Neutrophil (primary cell): ENCODE measurements at regions not wholly inside any gene's neighbourhood (a gene's known extent, or its start where the extent isn't known, plus 50 kb on each side); places are given as distances from the start of the nearest gene placed in this dataset.

Experiments used
- H3K27ac ChIP-seq: fragments of 200-600 bp; sonication (generic); 2 replicates; pipeline ENCODE4 v1.5.1; 2016; ENCODE audit warnings: mild to moderate bottlenecking, moderate library complexity
- H3K27me3 ChIP-seq: fragments of 200-600 bp; sonication (generic); 2 replicates; pipeline ENCODE4 v1.6.0; 2016; ENCODE audit warnings: mild to moderate bottlenecking
- H3K36me3 ChIP-seq: fragments of 200-600 bp; sonication (generic); 2 replicates; pipeline ENCODE4 v1.5.1; 2017
- H3K4me1 ChIP-seq, 2 experiments: fragments of 200-600 bp in 1 of 2; sonication (generic) in 1 of 2; 1 replicate in 1 of 2; 2 replicates in 1 of 2; pipeline versions ENCODE4 v1.5.1 to v1.6.1; 2013 to 2016; ENCODE audit warnings: low read depth in 1 of 2, low read length in 1 of 2, mild to moderate bottlenecking in 1 of 2, moderate library complexity in 1 of 2; ENCODE audit not compliant: control insufficient read depth in 1 of 2, insufficient read depth in 1 of 2
- H3K4me3 ChIP-seq, 2 experiments: fragments of 200-600 bp in 1 of 2; sonication (generic) in 1 of 2; 1 replicate in 1 of 2; 2 replicates in 1 of 2; pipeline ENCODE4 v1.5.1; 2013 to 2016; ENCODE audit warnings: low read depth in 1 of 2, low read length in 1 of 2, mild to moderate bottlenecking in 1 of 2, moderate library complexity in 1 of 2
- H3K9me3 ChIP-seq: fragments of 200-600 bp; sonication (generic); 2 replicates; pipeline ENCODE4 v1.5.1; 2016
- CTCF ChIP-seq: fragments of 200-600 bp; sonication (generic); IDR thresholded peaks from 2 replicates; pipeline ENCODE4 v1.5.1; 2016; ENCODE audit warnings: antibody characterized with exemption

DNA sequence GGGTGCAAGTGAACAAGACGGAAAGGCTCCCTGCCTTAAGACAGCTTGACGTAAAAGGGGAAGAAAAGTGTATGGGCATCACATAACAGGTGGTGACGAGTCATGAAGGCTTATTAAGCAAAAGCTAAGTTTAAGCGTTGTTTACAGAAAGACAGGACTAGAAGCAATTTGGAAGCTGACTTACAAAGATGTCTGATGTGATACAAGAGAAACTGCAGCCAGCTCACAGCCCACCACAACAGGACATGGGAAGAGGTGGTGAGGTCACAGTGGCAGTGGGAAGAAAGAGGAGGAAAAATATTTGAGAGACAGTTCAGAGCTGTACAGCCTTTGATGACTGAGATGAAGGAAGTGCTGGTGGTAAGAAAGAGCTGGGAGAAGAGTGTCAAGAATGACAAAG, 181.6 kb downstream of the KLF12 start:
- no peak overlapping the region for H3K27ac ChIP-seq
- no peak for TF ChIP-seq CTCF
- no peaks in the 10 kb centered on the region for H3K36me3 ChIP-seq
- H3K4me3 ChIP-seq = no peak overlapping the region
- H3K9me3 ChIP-seq = no peaks in the 10 kb centered on the region
- no peaks in the 10 kb centered on the region for H3K4me1 ChIP-seq
- H3K27me3 ChIP-seq = no peaks in the 10 kb centered on the region

GRCh38 chr13:73948848-73949529, 185.2 kb downstream of the KLF12 start:
- H3K27me3 ChIP-seq = no peaks in the 10 kb centered on the region
- no peaks in the 10 kb centered on the region for H3K4me1 ChIP-seq
- no peak for TF ChIP-seq CTCF
- no peak overlapping the region for H3K4me3 ChIP-seq
- H3K36me3 ChIP-seq = no peaks in the 10 kb centered on the region
- H3K9me3 ChIP-seq = no peaks in the 10 kb centered on the region
- no peak overlapping the region for H3K27ac ChIP-seq

- no peak overlapping the region for H3K4me3 ChIP-seq
- H3K27ac ChIP-seq = no peak overlapping the region
- H3K9me3 ChIP-seq = no peaks in the 10 kb centered on the region
- no peak for TF ChIP-seq CTCF
- H3K27me3 ChIP-seq = no peaks in the 10 kb centered on the region
- H3K36me3 ChIP-seq = no peaks in the 10 kb centered on the region
- H3K4me1 ChIP-seq = no peaks in the 10 kb centered on the region
Observed at GRCh38 chr13:73945871-73946270, 188.3 kb downstream of the KLF12 start.

GRCh38 chr13:73945382-73945781, 188.8 kb downstream of the KLF12 start:
- no peaks in the 10 kb centered on the region for H3K9me3 ChIP-seq
- no peaks in the 10 kb centered on the region for H3K27me3 ChIP-seq
- H3K4me3 ChIP-seq = no peak overlapping the region
- TF ChIP-seq CTCF = no peak
- no peaks in the 10 kb centered on the region for H3K36me3 ChIP-seq
- no peak overlapping the region for H3K27ac ChIP-seq
- H3K4me1 ChIP-seq = no peaks in the 10 kb centered on the region

DNA sequence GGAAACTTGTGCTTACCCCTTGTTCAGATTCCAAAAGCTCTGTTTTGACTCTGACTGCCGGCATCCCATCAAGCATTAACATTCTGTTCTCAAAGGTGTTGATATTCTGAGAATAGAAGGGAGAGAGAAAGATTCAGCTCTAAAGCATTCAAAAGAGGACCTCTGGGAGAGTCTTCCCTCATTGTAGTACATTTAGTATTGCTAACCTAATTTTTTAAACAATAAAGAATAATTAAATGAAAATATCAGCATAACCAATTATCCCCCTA, 190.3 kb downstream of the KLF12 start:
- no peak overlapping the region for H3K4me3 ChIP-seq
- H3K9me3 ChIP-seq = no peaks in the 10 kb centered on the region
- H3K36me3 ChIP-seq = no peaks in the 10 kb centered on the region
- no peaks in the 10 kb centered on the region for H3K4me1 ChIP-seq
- no peaks in the 10 kb centered on the region for H3K27me3 ChIP-seq
- TF ChIP-seq CTCF = no peak
- H3K27ac ChIP-seq = no peak overlapping the region
